GM18907 (cell line): ENCODE measurements at regions not wholly inside any gene's neighbourhood (a gene's known extent, or its start where the extent isn't known, plus 50 kb on each side); places are given as distances from the start of the nearest gene placed in this dataset.
"Not testable (repeated sequence)": the region's sequence is repeated elsewhere in the genome, so short reads cannot be mapped to it uniquely, and the experiment has no call there.

Experiments
- ATAC-seq: cut with Tn5 transposase; IDR thresholded peaks from one replicate; pipeline ENCODE4 v1.9.1; 2021; ENCODE audit warnings: mild to moderate bottlenecking, moderate library complexity; ENCODE audit not compliant: unreplicated experiment

DNA sequence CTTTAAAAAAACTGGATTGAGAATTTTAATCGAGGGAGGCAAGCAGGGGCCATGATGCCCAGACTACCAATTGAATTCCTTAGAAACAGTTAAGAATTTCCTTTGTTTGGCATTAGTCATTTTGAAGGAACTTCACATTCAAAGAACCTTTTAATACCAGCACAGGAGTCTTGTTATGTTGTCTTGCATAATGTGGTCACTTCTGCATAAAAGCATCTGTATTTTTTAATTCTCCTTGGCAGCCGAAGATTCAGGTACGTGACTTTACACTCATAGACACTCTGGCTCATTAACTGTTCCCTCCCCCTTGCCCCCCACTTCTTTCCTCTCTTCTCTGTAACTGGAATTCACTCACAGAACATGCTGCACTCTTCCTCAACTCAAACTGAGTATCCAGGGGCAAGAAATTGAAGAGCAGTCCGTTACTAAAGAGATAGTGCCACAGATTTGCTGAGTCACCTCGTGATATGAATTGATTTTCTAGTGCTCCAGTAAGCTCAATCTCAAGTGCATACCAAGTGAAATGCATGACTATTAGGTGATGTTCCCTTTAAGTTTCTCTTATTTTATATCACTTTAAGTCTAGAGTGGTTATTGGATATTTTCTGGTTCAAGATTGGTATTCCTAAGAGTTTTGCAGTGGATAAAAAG, 572.2 kb upstream of the SOX9 start:
- ATAC-seq = no peak

DNA sequence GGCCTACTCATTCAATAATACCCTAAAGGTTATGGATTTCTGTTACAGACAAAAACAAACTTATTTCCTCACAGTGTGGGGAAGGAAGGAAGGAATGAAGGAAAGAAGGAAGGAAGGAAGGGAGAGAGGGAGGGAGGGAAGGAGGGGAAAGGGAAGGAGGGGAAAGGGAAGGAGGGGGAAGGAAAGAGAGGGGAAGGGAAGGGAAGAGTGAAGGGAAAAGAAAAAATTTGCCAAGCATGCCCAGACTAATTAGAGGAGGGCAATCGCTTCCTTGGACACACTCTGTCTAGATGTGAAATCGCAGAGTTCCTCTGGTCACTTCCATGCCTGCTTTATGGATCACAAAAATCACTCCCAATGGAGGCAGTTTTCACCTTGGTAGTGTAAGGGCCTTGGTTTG, 570.1 kb upstream of the SOX9 start:
- ATAC-seq = no peak

DNA sequence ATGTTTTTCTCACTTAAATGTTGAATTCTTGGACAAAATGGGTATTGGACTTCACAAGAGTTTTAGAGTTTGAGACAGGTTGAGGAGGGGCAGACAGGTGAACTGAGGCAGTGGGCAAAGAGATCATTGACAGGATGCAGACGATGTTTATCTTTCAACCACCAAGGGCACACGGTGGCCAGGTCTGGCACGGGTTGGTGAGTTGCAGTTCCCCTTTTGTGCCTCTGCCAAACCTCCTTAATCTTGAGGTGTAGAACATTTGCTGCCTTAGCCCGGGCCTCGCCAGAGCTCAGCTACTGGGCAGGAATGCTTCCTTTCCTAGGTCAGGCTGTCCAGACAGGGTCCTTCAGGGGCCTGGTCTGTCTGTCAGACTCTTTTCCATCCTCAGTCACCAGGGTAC, 567.4 kb upstream of the SOX9 start:
- no peak for ATAC-seq

DNA sequence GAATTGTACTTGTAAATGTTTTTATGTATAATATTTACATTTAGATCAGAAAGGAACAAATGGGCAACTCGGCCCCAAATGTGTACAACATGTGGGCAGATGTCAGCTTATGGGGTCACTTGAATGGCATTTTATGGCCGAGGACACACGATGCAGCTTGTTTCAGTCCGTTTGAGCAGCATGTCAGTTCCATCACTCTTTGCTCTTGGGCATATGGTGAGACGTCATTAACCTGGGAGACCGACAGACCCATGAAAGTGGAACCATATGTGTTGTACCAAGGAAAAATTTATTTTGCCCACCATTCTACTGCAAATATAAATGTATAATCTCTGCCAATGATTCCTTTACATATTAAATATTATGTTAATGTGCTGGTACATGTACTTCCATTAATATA, 561.9 kb upstream of the SOX9 start:
- ATAC-seq = no peak

DNA sequence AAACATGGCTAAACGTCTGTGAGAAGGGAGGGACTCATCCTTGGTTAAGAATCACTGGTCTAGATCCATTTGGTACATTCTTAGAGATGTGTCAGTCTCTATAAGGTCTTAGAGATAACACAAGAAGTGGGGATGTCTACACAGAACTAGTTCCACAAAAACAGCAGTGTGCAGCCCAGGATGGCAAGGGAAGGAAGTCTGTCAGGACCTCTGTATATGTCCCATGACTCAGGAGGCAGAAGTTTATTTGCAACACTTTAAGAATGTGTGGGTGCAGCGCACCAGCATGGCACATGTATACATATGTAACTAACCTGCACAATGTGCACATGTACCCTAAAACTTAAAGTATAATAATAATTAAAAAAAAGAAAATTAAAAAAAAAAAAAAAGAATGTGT, 548.5 kb upstream of the SOX9 start:
- no peak for ATAC-seq

DNA sequence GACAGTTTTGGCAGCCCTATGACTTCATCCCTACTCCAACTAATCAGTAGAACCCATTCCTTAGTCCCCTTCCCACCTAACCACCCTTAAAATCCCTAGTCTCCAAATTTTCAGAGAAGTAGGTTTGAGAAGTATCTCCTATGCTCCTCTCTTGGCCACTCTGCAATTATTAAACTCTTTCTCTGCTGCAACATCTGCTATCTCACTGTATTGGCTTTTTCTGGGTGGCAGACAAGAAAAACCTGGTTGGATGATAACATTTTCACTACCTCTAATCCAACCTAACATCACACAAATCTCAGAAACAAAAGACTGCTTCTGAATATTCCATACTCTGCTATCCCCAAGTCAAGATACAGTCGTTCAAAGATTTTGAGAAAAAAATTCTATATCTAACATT, 542.4 kb upstream of the SOX9 start:
- ATAC-seq = no peak

DNA sequence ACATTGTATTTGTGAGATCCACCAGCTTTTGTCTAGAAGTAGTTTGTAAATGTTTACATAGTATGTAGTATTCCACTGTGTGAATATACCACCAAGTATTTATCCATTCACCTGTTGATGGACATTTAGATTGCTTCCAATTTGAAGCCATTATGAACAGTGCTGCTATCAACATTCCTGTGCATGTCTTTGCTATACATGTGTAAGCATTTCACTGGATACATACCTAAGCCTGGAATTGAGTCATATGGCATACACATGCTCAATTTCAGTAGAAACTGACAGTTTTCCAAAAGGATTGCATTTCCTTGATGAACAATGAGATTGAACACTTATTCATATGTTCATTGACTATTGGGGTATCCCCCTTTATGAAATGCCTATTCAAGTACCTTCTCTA, 540.6 kb upstream of the SOX9 start:
- ATAC-seq = no peak

DNA sequence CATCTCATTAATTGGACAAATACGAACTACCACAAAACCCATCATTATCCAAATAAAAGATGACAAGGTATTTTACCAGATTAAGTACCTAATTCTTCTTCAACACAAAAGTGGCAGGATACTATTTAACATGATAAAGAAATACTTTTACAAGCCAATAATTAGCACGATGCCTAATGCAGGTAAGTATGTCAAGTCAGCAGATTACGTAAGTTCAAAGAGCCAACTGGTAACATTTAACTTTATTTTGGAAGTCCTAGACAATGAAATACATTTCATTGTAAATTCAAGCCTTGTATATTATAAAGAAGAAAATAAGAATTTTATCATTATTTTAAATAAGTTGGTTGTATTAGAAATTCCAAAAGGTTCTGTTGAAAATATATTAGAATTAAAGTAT, 535.3 kb upstream of the SOX9 start:
- no peak for ATAC-seq

DNA sequence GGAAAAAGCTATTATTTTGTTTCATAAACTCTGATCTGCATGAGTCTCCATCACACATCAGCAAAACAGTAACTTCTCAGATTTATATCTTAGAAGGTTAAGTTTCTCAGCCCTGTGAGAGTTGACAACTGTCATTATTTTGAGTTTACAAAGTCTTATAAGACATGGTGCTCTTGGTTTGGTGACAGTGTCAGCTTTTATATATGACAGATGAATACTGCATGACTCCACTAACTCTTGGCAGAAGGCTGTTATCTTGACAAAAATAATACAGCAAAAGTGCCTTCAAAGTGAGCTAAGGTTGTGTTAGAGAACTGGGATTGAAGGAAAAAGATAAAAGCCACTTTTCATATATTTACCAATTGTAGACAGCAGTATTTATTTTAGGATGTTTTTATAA, 528.4 kb upstream of the SOX9 start:
- ATAC-seq = no peak

DNA sequence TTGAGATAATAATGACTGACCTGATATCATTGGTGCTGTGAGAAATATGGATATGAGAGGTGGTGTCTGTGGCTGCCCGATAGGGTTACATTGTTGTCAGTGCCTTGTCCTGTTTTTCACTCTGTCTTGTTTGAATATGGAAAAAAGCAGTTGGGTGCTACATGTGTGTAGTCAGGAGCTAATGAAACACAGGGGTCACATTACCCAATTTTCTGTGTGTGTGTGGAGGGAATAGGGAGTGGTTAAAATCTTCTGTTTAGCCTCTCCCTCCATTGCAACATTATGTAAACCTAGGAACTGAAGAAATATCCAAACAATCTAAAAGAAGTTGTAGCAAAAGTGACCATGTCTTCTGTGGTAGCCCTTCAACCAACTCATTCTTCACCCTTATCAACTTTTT, 527.7 kb upstream of the SOX9 start:
- no peak for ATAC-seq

DNA sequence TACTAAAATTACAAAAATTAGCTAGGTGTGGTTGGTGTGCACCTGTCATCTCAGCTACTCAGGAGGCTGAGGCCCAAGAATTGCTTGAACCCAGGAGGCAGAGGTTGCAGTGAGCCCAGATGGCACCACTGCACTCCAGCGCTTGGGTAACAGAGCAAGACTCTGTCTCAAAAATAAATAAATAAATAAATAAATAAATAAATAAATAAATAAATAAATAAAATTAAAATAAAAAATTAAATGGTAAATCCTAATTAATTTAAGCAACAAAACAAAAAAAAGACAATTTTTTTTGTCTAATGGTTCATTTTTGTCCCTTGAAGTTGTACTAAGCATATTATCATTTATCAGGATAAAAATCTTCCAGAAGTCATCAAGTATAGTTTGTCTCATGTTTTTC, 521.2 kb upstream of the SOX9 start:
- ATAC-seq = not testable (repeated sequence)

DNA sequence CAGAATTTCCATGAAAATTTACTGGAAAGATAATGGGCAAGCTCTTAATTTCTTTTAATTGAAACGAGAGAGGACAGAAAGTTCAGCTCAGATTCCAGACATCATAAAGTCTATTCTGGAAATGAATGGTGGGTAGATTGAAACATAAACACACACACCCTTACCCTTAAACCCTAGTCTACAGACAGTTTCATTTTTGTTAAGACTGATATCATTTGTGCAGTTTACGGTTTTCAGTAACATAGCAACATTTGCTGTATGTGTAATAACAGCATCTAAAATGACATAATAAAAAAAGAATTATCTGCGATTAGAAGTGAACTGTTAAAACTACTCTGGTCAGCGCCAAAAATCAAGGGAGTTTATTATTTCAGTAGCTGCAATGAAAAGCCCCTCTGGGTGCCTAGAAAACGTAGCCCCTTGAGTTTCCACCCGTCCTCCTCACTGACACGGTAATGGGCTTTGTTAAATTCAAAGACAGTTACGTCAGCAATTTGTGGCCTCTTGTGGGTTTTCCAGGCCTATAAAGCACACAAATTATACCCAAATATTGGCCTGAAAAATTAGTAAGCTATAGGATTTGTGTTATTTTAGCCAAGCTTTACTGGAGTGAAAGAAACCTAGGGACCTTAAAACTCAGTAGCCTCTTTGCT, 520.6 kb upstream of the SOX9 start:
- no peak for ATAC-seq

DNA sequence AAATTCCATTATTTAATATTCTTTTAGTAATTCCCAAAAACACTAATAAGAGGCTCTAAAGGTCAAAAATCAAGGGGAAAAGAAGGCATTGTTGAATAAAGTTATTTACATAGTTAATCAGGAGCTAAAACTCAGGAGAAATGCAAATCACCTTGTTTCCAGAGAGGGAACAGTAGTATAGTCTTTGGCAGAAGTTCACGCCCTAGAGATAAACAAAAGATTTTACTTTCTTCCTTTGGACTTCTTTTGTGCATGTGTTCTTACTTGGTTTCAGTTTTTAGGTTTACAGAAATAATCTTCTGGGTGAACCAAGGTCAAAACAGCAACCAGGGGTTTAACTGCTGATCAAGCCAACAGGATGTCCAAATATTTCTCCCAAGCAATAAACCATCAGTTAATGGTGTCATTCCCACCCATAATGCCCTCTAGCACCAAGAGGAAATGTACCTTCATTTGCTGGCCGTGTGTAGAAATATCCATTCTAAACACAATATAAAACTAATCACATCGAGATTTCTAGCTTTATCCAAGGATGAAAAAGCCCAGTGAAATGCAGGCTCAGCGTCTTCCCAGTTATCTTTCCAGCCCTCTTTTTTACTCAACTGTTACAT, 518.8 kb upstream of the SOX9 start:
- no peak for ATAC-seq

DNA sequence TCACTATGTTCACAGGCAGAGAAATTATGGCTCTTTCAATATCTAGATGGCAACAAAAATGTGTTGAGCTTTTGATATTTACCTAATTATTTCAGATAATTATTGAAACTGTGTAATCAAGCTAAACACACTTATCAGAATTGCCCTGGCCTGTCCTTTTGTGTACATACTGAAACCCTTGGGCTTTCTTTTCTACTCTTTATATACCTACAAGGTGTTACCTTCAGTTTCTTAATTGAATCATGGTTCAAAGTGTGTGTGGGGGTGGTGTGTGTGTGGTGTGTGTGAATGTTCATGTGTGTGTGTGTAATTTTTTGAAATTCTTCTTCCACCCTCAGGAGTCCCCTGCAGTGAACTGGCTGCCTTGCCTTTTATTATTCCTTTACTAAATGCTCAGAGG, 506.8 kb upstream of the SOX9 start:
- ATAC-seq = no peak

DNA sequence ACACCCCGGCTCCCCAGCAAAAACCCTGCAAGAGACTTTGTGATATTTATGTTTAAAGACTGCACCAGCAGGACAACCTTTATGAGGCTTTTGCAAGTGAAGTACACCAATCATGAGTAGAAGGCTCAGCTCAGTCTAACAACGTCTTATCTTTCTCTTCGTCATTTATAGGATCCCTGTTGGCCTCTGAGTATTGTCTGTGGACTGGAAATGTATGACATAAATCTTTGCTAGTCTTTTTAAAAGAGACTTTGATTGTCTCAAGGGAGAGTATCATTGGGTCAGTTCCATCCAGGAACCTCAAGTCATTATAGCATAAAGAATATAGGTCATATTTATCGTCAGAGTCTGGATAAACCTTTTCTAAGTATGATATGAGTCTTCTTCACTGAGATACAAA, 505.0 kb upstream of the SOX9 start:
- ATAC-seq = no peak

DNA sequence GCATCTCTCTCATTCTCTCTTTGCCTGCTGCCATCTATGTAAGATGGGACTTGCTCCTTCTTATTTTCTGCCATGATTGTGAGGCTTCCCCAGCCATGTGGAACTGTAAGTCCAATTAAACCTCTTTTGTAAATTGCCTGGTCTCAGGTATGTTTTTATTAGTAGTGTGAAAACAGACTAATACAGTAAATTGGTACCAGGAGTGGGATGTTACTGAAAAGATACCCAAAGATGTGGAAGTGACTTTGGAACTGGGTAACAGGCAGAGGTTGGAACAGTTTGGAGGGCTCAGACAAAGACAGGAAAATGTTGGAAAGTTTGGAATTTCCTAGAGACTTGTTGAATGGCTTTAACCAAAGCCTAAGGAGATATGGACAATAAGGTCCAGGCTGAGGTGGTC, 503.1 kb upstream of the SOX9 start:
- not testable (repeated sequence) for ATAC-seq

DNA sequence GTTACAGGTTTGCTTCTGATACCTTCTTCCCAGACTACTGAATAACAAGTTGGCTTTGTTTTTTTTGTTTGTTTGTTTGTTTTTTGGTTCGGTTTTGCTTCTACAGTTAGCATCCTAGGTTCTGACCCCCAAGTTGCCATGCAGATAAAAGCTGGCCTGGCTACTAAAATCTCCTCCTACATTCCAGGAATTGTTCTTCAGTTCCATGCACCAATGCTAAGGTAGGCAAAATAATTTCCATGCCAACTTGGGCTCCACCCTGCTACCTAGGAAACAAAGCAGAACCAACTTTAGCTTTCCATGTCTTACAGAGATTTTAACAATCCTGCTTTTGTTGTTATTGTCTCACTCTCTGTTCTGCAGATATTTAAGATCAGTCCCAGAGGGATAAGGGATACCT, 495.5 kb upstream of the SOX9 start:
- ATAC-seq = no peak

DNA sequence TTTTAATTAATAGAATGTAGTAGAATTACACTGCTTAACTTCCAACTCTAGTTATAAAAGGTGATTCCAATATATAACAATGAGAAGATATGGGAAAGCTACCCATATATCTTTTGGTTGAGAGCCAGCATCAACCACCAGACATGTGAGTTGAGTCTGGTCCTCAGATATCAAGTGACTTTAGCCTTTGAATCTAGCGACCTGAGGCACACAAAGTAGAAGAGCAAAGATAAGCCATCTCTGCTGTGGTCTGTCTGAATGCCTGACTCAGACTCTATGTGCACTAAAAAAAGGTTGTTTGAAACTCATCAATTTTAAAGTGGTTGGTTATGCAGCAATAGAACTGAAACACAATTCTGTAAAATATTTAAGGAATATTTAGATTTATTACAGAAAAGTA, 492.5 kb upstream of the SOX9 start:
- no peak for ATAC-seq

DNA sequence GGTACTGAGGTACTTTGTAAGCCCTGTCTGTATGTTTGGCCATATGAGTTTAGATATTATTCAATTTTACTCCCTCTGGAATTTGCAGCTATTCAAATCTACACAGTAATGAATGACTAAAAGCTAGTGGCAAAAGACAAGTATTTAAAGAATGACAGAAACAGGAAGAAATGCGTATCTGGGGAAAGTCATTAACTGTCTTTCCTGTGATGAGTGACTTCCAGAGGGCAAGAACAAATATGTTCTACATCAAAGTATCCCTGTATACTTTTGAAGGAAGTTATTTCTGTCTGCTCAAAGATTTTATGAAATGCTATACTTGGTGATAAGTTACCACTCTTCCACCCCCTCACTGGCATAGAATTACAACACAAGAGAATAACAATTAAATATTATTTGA, 489.3 kb upstream of the SOX9 start:
- ATAC-seq = no peak

DNA sequence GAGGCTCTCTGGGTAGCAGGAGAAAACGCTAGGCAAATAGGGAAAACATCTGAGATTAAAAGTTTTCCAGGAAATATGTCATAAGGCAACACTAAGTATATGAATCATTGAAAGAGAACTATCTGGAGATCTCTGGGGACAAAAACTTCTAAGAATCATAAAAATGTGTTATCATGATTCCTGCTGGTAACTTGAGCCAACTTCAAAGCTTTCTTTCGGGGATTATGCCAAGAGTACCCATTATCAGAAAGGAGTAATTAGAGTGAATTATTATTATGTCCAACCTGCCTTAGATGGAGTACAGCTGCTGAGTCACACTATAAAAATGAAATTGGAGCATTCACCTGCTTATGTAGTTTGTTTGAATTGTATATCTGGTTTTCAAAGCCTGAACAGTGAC, 488.5 kb upstream of the SOX9 start:
- ATAC-seq = no peak

DNA sequence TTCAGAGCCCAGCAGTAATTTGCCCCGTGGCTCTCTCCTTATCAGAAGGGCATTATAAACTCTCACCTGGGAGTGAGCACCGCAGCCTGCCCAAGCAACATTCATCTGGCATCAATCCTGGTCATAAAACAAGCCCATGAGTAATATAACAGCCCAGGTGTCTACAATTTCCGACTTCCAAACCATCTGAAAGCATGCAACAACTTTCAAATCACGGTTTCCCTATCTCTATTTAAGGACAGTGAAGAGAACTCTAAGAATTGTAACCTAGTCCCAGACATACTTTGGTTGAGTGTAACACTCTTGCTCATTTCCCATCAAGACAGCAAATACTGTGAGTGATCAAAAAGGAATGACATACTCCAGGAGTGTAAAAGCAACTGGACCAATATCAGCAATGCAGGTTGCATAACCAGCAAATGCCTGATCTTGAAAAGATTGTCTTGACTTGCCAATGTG, 487.4 kb upstream of the SOX9 start:
- ATAC-seq = no peak

DNA sequence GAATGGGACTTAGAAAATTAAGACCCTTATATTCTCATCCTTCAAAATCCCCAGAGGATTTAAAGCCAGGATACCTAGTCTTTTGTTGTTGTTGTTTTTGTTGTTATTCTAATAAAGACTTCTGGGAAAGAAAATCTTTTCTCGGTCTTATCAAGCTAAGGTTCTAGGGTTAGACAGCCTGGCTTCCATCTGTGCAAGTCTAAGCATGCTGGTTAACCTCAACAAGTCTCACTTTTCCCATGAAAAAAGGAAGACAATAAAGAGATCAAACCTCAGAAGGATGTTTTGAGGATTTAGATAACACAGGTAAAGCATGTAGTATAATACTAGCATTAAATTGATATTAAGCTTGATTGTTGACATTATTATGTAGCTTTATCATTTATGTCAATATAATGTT, 486.4 kb upstream of the SOX9 start:
- ATAC-seq = no peak

DNA sequence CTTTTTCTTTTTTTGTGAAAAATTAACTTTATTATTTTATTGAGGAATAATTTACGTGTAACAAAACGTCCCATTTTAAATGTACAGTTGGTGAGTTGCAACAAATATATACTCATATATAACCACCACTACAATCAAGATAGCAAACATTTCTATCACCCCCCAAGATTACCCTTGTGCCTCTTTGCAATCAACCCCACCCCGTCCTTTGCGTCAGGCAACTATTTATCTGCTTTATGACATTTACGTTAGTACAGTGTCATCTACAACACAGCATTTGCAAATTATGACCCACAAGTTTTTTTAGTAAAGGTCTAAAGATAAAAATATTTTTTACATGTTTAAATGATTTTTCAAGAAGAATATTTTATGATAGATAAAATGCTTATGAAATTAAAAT, 485.6 kb upstream of the SOX9 start:
- ATAC-seq = no peak
